ENCODE measurements at regions not wholly inside any gene's neighbourhood (a gene's known extent, or its start where the extent isn't known, plus 50 kb on each side); places are given as distances from the start of the nearest gene placed in this dataset.

DNA sequence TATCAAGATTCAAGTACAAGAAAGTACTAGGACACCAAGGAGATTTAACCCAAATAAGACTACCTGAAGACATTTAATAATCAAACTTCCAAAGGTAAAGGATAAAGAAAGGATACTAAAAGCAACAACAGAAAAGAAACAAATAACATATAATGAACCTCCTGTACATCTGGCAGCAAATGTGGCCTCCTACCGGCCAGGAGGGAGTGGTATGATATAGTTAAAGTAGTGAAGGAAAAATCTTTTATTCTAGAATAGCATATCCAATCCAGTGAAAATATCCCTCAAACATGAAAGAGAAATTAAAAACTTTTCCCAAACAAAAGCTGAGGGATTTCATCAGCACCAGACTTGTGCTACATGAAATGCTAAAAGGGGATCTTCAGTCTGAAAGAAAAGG is 104.7 kb upstream of the GUCY1A2 start:
- peak; percentile 4 for DNase-seq (ENCODE audit: low read depth)
- TF ChIP-seq, protein P1, sequence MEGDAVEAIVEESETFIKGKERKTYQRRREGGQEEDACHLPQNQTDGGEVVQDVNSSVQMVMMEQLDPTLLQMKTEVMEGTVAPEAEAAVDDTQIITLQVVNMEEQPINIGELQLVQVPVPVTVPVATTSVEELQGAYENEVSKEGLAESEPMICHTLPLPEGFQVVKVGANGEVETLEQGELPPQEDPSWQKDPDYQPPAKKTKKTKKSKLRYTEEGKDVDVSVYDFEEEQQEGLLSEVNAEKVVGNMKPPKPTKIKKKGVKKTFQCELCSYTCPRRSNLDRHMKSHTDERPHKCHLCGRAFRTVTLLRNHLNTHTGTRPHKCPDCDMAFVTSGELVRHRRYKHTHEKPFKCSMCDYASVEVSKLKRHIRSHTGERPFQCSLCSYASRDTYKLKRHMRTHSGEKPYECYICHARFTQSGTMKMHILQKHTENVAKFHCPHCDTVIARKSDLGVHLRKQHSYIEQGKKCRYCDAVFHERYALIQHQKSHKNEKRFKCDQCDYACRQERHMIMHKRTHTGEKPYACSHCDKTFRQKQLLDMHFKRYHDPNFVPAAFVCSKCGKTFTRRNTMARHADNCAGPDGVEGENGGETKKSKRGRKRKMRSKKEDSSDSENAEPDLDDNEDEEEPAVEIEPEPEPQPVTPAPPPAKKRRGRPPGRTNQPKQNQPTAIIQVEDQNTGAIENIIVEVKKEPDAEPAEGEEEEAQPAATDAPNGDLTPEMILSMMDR (IDR thresholded peaks at IDR 0.05; ENCODE audit: low read length, missing control alignments): no peak
- no peak overlapping the region for H3K4me3 ChIP-seq (replicated peaks; ENCODE audit: low read depth, low read length)

DNA sequence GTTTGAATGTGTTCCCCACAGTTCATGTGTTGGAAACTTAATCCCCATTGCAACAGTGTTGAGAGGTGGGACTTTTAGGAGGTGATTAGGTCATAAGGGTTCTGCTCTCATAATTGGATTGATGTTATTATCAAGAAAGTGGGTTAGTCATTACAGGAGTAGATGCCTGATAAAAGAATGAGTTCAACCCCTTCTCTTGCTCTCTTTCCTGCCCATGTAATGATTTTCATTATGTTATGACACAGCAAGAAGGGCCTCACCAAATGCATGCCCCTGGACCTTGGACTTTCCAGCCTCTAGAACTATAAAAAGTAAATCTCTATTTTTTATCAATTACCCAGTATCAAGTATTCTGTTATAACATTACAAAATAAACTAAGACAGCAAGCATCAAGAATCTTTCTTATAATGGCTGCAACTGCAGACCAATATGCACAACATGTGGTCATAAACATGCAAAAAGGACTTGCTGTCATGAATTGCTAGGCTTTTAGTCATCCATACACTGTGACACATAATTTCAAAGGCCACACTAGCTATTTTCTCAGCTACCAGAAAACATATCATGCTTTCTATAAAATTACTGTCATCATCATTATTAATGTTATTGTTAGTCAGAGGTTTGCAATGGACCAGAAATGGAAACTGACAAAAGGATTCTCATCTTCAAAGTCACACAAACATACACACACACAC is 99.9 kb upstream of the GUCY1A2 start:
- no peak for DNase-seq (ENCODE audit: low read depth)
- no peak overlapping the region for H3K4me3 ChIP-seq (replicated peaks; ENCODE audit: low read depth, low read length)
- TF ChIP-seq, protein P1 (IDR thresholded peaks at IDR 0.05; ENCODE audit: low read length, missing control alignments): no peak

DNA sequence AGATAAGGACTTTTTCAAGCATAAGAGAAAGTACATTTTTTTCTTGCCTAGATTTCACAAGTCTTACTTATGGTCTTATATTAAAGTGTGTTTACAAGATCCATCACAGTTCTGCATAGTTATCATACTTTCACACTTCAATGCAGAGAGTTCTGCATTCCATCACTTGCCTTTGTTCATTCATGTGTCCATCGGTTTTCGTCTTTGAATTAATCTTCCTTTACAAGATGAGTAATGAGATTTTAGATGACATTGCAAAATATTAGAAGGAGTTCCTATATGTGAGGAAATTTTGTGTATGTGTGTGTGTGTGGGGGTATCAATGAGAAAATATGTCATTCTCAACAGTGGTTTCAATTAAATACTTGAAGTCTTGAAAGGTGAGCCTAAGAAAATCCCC is 98.1 kb upstream of the GUCY1A2 start:
- TF ChIP-seq, protein P1 (IDR thresholded peaks at IDR 0.05; ENCODE audit: low read length, missing control alignments): no peak
- peak; percentile 11 for DNase-seq (ENCODE audit: low read depth)
- no peak overlapping the region for H3K4me3 ChIP-seq (replicated peaks; ENCODE audit: low read depth, low read length)

DNA sequence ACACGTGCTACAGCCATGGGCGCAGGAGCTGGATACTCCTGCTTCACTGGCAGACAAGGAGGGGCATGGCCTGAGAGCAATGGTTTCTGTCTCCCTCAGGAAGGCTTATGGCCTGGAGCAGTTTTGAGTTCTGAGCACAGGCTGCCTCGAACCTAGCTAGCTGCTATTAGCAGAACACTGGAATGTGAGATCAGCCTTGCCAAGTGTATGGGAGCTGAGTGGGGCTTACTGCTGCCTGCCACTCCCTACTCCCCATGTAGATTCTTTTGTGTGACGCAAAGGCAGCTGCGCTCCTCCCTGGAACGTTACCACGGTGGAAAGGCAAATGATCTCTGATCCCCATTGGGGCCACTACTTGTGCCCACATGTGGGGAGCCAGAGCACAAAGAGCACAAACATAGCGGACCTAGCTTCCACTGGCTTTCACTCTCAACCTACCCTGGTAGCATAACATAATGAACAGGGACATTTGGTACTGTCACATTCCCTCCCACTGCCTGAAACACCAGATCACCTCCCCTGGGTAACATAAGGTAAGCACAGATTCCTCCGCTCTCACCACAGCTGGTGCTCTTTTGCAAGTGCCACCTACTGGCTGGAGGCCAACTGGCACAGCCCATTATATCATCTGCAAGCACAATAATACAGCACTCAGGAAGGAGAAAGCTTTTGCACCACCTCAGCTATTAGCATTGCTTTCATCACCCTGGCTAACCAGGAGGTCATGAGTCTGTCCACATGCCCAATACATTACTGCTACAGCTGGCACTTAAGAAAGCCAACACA is 84.6 kb upstream of the GUCY1A2 start:
- H3K4me3 ChIP-seq (replicated peaks; ENCODE audit: low read depth, low read length): no peak overlapping the region
- TF ChIP-seq, protein P1 (IDR thresholded peaks at IDR 0.05; ENCODE audit: low read length, missing control alignments): no peak
- DNase-seq (ENCODE audit: low read depth): no peak

DNA sequence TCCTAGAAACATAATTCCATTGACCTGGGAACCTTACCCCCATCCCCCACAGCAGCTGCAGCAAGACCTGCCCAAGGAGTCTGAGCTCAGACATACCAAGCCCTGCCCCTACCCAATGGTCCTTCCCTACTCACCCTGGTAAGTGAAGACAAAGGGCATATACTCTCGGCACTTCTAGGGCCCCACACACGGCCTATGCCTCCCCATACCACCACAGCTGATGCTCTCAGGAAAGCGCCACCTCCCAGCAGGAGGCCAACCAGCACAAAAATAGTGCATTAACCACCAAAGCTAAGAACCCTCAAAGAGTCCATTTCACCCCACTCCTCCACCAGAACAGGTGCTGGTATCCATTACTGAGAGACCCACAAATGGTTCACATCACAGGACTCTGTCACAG is 74.4 kb upstream of the GUCY1A2 start:
- TF ChIP-seq, protein P1 (IDR thresholded peaks at IDR 0.05; ENCODE audit: low read length, missing control alignments): no peak
- H3K4me3 ChIP-seq (replicated peaks; ENCODE audit: low read depth, low read length): no peak overlapping the region
- no peak for DNase-seq (ENCODE audit: low read depth)

DNA sequence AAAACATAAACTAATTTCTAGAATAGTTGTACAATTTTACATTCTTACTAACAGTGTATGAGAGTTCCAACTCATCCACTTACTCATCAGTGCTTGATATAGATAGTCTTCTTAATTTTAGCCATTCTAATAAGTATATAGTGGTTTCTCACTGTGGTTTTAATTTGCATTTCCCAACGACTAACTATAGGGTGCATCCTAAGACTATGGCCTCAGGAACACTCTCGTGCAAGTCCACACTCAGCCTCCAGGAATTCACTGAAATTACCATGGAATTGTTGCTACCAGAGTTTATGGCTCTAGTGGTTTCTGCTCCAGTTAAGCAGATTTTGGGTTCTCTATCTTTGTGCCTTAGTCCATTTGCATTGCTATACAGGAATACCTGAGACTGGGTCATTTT is 60.1 kb upstream of the GUCY1A2 start:
- TF ChIP-seq, protein P1 (IDR thresholded peaks at IDR 0.05; ENCODE audit: low read length, missing control alignments): no peak
- DNase-seq (ENCODE audit: low read depth): no peak
- no peak overlapping the region for H3K4me3 ChIP-seq (replicated peaks; ENCODE audit: low read depth, low read length)

Data from fibroblast of pulmonary artery (primary cell).